Glomerular visceral epithelial cell (primary cell): ENCODE measurements at regions not wholly inside any gene's neighbourhood (a gene's known extent, or its start where the extent isn't known, plus 50 kb on each side); places are given as distances from the start of the nearest gene placed in this dataset.

Source experiments
- DNase-seq: peaks from one replicate; pipeline ENCODE4 v3.0.0-alpha.2; 2016; ENCODE audit errors: extremely low spot score

DNA sequence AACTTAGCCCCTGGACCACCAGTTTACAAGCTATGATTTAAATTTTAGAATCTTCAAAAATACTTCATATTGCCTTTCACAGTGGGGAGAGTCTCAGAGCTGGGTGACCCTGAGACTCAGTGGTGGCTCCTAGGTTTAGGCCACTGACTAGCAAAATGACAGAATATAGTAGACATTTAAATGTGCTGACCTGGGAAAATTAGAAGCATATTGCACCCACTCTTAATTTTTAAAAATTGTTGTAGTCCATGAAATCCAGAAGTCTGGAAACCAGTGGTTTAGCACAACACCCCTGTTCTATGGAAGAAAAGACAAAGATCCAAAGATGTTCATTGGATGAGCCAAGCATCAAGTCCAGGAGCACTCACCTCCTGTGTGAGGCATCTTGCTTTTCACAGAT is 75.0 kb upstream of the PAPPA start:
- DNase-seq, result no peak

DNA sequence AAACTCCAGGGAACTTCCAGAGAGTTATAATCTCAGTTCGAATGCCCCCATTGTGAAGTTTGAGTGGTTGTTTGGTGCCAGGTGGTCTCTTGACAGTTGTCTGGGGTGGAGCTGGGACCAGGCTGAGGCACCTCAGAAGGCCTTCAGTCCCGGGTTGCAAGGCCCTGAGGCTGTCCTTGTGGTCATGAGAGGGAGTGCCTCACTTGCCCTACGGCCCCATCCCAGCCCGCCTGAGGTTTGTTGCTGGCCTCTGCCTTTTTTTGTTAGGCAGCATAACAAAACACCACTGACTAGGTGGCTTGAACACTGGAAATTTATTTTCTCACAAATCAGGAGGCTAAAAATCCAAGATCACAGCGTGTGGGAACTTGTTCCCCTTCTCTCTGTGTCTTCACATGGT is 73.0 kb upstream of the PAPPA start:
- no peak for DNase-seq

DNA sequence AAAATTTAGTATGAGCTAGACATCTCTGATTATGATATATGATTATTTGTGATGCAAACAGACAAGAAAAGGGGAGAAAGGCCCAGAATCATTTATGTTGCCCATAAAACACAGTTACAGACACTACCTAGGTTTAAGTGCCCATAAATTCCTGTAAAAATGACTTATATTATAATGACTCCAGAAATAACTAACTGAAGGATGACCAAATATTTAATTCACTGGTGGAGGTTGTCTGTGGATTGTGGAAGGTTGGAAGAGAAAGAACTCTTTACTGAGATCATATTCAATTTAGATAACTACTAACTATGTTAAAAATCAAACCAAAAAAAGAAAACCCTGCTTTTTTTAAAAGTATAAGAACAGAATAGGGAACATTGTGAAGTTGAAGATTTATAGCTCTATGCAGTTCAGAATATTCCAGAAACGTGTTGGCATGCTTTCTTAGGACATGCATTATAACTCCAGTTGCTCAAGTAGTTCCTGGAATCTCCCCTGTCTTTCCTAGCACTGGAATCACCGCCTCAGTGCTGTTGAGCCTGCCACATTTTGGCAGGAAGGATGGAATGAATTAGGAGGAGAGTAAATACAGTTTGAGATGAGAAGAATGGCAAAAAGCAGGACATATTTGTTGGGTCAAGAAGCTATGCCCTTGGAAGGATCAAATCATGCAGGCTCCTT is 72.0 kb upstream of the PAPPA start:
- no peak for DNase-seq

DNA sequence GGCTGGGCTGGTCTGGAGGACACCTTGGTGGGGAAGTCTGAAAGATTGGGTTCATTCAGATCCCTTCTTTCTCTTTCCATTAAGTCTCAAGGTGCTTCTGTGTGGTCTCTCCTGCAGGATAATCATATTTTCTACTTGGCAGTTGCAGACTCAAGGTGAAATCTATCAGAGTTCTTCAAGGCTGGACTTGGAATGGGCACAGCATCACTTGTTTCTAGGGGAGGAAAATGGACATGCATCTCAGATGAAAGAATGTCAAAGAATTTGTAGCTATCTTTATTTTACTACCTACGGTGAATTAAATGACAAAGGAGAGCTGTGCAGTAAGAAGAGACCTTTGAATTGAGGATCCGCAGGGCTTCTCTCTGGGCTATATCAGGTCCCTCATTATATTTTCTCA is 69.8 kb upstream of the PAPPA start:
- DNase-seq, result no peak

DNA sequence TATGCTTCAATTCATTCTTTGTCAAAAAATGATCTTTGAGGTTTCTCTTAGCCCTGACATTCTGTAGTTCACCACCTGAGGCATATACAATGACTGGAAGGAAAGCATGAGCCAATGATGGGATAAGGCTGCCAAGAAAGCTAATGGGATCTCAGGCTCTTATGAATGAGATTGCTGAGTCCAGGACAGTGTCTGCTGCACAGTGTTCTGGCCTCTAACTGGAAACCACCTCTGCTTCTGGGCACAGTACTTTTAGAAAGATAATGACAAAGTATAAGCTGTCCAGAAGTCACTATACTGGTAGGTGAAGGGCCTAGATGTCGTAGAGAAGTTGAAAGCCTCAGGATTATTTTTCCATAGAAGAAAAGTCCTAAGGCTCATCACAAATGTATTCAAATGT is 69.1 kb upstream of the PAPPA start:
- no peak for DNase-seq

DNA sequence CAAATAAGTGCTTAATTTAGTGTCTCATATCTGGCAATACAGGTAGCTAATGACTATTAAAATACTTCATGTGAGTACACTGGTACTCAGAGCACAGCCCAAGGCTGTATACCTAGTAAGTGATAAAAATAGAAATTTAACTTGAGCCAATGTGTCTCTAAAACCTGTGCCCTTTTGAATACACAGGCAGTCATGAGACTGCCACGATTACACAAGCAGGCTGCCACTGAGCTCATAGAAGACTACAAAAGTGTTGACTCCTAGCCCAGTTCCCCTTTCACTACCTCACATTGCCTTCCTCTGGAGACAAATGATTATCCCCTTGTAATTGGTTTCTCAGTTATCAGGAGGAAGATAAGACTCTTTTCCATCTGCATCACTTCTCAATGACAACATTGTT is 66.3 kb upstream of the PAPPA start:
- DNase-seq, result no peak

DNA sequence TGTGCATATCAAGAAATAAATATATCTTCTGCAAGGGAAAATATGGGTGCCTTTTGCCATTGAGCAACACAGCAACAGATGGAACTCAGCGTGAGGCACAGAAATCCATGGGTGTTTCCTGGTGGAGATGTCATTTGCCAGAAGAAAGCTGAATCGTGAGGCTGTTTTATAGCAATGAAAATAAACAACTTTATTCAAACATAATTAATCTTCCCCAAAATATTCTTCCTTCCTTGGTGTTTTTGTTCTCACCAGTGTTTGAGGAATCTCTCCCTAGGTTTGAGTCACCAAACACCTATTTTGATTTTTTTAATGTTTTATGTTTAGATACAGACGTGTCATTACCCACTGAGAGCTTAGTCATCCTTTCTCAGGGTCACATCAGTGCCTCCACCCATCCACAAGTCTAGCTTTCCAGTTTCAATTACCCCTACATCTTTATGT is 65.8 kb upstream of the PAPPA start:
- peak; percentile 45 for DNase-seq

DNA sequence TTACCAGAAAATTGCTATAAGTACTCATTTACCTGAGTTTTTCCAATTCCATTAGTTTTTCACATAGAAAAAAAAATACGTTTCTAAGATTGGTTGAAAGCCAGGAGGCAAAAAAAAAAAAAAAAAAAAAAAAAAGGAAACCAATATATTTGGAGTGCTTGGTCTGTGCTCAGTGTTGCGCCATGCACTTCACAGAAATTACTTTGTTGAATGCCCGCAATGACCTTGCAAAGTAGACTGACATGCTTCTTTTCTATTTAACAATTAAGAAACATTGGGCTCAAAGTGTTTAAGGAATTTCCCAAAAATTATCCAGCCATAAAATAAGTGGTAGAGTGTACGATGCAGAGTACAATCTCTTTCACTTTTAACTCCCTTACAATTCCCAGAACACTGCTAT is 65.2 kb upstream of the PAPPA start:
- DNase-seq, result no peak

DNA sequence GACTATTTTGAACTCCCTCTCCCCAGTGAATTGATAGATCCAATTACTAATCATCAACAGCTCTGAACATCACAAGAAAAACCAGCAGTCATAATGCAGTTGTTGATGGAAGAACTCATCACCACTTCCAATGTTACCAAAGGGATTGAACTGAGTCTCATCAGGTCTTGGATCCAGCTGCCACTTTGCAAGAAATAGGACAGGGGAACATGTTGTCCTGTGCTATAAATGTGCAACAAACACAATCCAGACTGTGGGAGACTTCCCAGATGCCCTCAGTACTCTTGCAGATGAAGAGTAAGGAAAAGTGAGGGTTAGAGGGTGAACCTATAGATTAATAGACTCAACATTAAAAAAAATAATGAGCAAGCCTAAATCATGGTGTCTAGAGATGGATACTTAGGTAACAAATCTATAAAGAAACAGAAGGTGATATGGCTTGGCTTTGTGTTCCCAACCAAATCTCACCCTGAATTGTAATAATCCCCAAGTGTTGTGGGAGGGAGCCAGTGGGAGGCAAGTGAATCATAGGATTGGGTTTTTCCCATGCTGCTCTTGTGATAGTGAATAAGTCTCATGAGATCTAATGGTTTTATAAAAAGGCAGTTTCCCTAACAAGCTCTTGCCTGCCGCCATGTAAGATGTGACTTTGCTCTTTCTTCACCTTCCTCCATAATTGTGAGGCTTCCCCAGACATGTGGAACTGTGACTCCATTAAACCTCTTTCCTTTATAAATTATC is 63.4 kb upstream of the PAPPA start:
- DNase-seq, result no peak

DNA sequence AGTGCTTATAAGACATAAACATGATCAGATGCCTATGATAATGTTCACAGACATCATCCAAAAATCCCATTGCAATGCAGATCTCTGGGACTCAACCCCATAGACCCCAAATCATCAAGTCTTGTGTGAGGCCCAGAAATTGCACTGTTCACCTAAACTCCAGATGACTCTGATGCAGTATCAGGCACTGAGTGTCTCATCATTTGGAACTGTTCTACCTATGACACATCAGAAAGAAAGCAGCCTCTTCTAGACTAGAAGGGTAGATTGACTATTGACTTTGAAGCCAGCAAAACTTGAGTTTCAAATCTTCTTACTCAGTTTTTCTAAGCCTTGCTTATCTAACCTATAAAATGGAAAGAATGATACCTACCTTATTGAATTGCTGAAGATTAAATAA is 58.7 kb upstream of the PAPPA start:
- no peak for DNase-seq

DNA sequence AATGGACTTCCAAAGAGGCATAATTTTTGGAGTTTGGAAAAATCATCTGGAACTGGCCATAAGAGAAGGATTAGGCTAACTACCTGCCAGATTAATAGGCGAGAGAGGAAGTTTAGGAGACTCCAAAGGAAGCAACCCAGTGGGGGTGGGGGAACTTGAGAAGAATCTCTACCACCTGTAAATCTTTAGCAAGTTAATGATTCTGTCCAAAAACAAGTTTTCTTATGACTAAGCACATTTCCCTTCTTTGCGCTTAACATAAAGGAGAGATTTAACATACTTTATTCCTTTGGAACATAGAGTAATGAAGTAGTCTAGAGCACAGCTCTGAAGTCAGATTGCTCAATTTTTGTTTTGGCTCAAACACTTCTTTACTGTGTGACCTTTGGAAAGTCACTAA is 58.2 kb upstream of the PAPPA start:
- DNase-seq, result no peak

DNA sequence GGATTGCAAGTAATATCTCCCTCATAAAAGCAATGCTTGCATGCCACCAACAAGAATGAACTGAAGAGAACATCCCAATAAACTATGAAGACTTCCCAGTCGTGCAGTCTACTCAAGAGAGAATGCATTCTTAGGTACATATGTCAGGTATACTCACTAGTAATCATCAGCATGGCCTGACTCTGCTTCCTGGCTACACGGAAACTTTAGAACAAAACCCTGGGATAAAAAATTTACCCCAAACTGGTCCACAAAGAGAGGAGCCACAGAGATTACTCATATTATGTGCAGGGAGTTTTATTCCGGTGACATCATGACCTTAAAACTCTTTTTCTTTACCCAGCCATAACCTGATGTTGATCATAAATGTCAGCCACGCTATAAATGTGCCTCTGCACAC is 57.5 kb upstream of the PAPPA start:
- DNase-seq, result peak; percentile 57

DNA sequence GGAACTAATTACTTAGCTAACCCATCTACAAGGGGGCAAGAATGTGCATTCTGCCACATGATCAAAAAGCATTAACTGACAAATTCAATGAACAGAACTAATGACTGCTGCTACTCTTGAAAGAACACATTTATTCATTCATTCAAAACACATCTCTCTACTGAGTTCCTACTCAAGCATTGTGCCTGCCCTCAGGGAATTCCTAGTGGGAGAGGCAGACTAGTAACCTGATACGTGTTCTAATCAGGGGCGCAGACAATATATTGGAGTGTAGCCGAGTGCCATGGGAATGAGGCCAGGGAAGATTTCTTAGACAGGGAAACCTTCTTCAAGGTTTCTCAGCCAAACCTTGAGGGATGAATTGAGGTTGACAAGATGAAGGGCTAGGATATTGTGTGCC is 56.7 kb upstream of the PAPPA start:
- no peak for DNase-seq

DNA sequence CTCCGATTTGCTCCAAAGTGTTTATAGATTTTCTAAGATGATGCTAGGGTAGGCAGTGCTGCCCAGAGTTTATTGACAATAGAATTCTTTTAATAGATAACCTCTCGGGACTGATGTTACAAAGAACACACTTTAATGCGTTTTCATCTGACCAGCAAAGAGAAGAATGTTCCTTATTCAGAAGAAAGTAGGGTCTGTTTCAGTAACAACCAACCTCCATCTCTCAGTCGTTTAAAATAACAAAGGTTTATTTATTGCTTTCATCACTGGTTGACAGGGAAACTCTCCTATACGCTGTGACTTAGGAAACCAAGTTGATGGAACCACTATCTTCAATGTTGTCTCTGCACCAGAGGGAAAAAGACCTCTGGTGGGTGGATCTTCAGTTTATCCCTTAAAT is 55.1 kb upstream of the PAPPA start:
- DNase-seq, result no peak

DNA sequence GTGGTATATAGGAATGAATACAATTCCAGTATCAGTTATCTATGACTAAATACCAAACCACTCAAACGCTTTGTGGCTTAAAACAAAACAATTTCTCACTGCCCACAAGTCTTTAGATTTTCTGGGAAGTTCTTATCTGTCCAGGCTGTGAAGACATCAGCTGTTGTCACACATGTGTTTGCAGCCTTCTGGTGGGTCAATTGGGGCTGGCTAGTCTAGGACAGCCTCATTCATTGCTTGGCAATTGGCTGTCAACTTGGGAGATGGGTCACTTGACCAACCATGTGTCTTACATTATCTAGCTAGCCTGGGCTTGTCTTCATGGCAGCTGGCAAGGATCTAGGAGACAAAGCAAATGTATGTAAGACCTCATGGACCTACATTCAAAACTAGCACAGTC is 53.8 kb upstream of the PAPPA start:
- DNase-seq, result no peak

DNA sequence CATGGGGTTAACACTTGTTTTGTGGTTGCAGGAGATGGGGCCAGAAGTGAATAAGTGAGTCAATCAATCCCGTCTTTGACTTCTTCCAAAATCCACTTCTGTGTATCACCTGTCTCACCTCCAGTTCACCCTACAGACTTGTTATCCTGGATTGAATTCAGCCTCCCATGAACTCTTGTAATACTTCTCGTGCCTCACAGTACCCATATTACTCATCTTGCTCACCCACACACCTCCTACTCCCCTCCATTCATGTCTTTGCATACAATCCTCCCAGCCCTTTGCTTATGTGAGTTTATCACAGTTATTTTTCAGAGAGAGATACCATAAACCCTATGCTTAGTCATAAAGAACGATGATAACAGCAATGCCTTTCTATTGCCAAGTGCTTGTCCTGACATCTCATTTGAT is 52.9 kb upstream of the PAPPA start:
- no peak for DNase-seq

DNA sequence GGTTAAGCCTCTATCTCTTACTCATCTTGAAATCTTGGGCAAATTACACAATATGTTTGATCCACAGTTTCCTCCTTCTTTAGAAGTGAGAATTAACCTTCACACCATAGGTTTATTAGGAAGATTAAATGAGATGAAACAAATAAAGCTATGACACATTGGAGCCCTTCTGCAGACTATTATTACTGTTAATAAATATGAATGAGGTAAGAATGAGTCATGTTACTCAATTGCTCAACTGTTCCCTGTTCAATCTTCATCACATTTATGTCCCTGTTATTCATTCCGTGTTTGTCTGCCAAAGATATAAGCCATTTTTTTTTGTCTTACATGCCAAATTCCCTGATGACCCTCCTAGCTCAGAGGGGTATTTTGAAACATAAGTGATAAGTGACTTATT is 52.1 kb upstream of the PAPPA start:
- no peak for DNase-seq

DNA sequence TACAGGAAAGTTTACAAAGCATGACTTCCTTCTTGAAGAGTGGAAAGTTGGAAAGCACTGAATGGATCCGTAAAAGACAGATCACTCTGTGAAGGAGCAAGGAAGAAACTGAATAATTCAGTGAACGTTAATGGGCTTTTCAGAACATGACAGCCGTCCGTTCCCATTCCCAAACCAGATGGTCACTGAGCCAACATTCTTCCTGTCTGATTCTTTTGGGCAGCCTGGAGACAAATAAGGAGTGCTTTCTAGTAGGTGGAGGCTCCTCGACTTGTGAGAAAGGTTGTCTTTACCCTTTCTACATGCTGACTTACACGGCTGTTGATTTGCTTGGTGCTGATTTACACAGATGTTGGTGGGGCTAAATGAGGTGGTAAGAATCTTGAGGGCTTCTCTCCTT is 51.0 kb upstream of the PAPPA start:
- no peak for DNase-seq
